Fibroblast of lung (primary cell): ENCODE measurements at regions not wholly inside any gene's neighbourhood (a gene's known extent, or its start where the extent isn't known, plus 50 kb on each side); places are given as distances from the start of the nearest gene placed in this dataset.

Experiments used
- DNase-seq, 2 donors: peaks; one replicate each; pipeline versions ENCODE4 v3.0.0 to v3.0.0-alpha.2; 2010; ENCODE audit warnings: low read depth in 2 of 2
- H2AFZ ChIP-seq: 2 replicates; pipeline ENCODE4 v1.5.1; 2012; ENCODE audit warnings: low read length, control low read depth, inconsistent platforms
- H3K27ac ChIP-seq: 2 replicates; pipeline ENCODE4 v1.5.1; 2011; ENCODE audit warnings: low read length, control low read depth; ENCODE audit not compliant: insufficient read depth
- H3K27me3 ChIP-seq: 2 replicates; pipeline ENCODE4 v1.5.1; 2011; ENCODE audit warnings: mild to moderate bottlenecking, low read length; ENCODE audit not compliant: control insufficient read depth, insufficient read depth
- H3K36me3 ChIP-seq: 2 replicates; pipeline ENCODE4 v1.5.1; 2011; ENCODE audit warnings: low read length; ENCODE audit not compliant: control insufficient read depth, insufficient read depth
- H3K4me1 ChIP-seq: 2 replicates; pipeline ENCODE4 v1.5.1; 2011; ENCODE audit warnings: low read length; ENCODE audit not compliant: control insufficient read depth, insufficient read depth; ENCODE audit errors: extremely low read depth
- H3K4me2 ChIP-seq: 2 replicates; pipeline ENCODE4 v1.5.1; 2011; ENCODE audit warnings: low read length, control low read depth; ENCODE audit not compliant: insufficient read depth; ENCODE audit errors: extremely low read depth
- H3K4me3 ChIP-seq, 4 experiments: fragments of 200-600 bp in 1 of 4; sonication (generic) in 1 of 4; replicated peaks in 1 of 4; 2 replicates each; pipeline ENCODE4 v1.5.1; 2011 to 2016; ENCODE audit warnings: low read length in 4 of 4, low read depth in 3 of 4, mild to moderate bottlenecking in 3 of 4, control low read depth in 2 of 4, inconsistent platforms in 1 of 4, mixed read lengths in 1 of 4; ENCODE audit not compliant: insufficient read depth in 1 of 4; ENCODE audit errors: control extremely low read depth in 1 of 4
- H3K79me2 ChIP-seq: 2 replicates; pipeline ENCODE4 v1.5.1; 2012; ENCODE audit warnings: mild to moderate bottlenecking, low read length, inconsistent platforms; ENCODE audit not compliant: control insufficient read depth, insufficient read depth
- H3K9ac ChIP-seq: 2 replicates; pipeline ENCODE4 v1.5.1; 2011; ENCODE audit warnings: mild to moderate bottlenecking, low read length, control low read depth; ENCODE audit not compliant: insufficient read depth
- H3K9me3 ChIP-seq: 2 replicates; pipeline ENCODE4 v1.5.1; 2012; ENCODE audit warnings: low read depth, low read length; ENCODE audit not compliant: control insufficient read depth, insufficient read depth
- H4K20me1 ChIP-seq: 2 replicates; pipeline ENCODE4 v1.5.1; 2011; ENCODE audit warnings: low read length; ENCODE audit not compliant: control insufficient read depth, insufficient read depth; ENCODE audit errors: extremely low read depth
- EZH2 ChIP-seq: IDR thresholded peaks from 2 replicates; pipeline ENCODE4 v1.5.1; 2012; ENCODE audit warnings: low read length, control low read depth, mild to moderate bottlenecking; ENCODE audit errors: missing control alignments
- TF ChIP-seq, protein P1 (sequence below), 2 donors: IDR thresholded peaks in 1 of 2; conservative IDR thresholded peaks in 1 of 2; 1 replicate in 1 of 2; 2 replicates in 1 of 2; pipeline ENCODE4 v1.5.1; 2011 to 2012; ENCODE audit warnings: low read length in 2 of 2, control low read depth in 1 of 2, inconsistent platforms in 1 of 2, low read depth in 1 of 2, mild to moderate bottlenecking in 1 of 2

DNA sequence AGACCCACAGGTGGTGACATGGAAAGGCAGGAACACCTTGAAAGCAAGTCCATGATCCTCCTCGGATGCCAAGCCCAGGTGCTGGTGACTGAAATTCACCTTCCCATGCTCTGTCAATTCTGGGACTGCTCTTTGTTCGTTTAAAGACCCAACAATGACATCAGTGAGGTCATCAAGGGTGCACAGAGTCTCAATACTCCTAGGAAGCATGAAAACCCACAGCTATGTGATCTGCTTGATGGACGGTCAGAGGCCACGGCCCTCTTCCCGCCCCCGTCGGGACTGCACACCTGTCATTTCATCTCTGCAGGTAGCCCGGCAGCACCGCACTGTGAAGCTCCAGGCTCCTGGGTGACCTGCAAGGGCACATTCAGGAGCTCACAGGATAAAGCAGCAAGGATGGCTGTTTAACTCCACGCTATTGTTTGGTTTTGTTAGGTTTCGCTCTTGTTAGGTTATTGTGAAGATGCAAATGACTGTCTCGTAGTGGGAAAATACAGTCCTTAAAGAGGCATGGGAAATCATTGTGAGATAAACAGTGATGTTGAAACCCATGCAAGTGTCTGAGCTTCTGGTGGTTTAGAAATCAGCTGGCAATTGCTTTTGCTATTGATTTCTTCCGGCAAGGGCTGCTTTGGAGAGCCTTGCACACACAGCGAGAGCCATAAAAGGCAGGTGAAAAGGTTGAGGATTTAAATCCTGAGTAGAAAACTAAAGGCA is 124.8 kb upstream of the AJAP1 start:
- no peaks in the 10 kb centered on the region for H4K20me1 ChIP-seq
- H2AFZ ChIP-seq = no peak overlapping the region
- TF ChIP-seq EZH2 = no peak
- TF ChIP-seq, protein P1, sequence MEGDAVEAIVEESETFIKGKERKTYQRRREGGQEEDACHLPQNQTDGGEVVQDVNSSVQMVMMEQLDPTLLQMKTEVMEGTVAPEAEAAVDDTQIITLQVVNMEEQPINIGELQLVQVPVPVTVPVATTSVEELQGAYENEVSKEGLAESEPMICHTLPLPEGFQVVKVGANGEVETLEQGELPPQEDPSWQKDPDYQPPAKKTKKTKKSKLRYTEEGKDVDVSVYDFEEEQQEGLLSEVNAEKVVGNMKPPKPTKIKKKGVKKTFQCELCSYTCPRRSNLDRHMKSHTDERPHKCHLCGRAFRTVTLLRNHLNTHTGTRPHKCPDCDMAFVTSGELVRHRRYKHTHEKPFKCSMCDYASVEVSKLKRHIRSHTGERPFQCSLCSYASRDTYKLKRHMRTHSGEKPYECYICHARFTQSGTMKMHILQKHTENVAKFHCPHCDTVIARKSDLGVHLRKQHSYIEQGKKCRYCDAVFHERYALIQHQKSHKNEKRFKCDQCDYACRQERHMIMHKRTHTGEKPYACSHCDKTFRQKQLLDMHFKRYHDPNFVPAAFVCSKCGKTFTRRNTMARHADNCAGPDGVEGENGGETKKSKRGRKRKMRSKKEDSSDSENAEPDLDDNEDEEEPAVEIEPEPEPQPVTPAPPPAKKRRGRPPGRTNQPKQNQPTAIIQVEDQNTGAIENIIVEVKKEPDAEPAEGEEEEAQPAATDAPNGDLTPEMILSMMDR (conservative IDR thresholded peaks at IDR 0.05 in 1 of 2, IDR thresholded peaks at IDR 0.05 in 1 of 2; ENCODE audit: low read depth in 1 of 2, low read length in 2 of 2) = no peak

DNA sequence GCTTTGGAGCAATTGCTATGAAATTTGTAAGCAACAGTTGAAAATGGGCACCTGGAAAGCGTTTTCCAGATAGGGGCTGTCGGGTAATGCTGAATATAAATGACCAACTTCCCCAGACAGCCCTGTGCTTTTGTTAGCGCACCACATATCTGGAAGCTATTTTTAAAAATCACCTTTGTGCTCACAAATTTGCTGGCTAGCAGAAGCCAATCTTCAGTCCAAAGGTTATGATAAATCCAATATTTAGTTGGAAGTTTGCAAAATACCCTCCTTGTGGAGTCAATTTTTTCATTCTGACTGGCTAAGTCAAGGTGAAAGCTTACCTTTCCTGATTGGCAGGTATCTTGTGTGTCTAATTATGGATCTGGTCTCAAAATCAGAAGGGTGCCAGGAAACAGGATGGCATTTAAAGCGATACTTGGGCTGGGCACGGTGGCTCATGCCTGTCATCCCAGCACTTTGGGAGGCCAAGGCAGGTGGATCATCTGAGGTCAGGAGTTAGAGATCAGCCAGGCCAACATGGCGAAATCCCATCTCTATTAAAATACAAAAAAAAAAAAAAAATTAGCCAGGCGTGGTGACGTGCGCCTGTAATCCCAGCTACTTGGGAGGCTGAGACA is 124.1 kb upstream of the AJAP1 start:
- DNase-seq = no peak
- H4K20me1 ChIP-seq = no peaks in the 10 kb centered on the region
- TF ChIP-seq EZH2 = no peak
- TF ChIP-seq, protein P1 (conservative IDR thresholded peaks at IDR 0.05 in 1 of 2, IDR thresholded peaks at IDR 0.05 in 1 of 2; ENCODE audit: low read depth in 1 of 2, low read length in 2 of 2) = no peak
- H3K9ac ChIP-seq = no peak overlapping the region
- H3K79me2 ChIP-seq = no peaks in the 10 kb centered on the region
- H3K4me2 ChIP-seq = no peak overlapping the region
- H3K4me1 ChIP-seq = no peaks in the 10 kb centered on the region
- no peak overlapping the region for H2AFZ ChIP-seq
- H3K27me3 ChIP-seq = no peaks in the 10 kb centered on the region
- H3K27ac ChIP-seq = no peak overlapping the region
- H3K9me3 ChIP-seq = no peaks in the 10 kb centered on the region
- no peak overlapping the region for H3K4me3 ChIP-seq
- no peaks in the 10 kb centered on the region for H3K36me3 ChIP-seq

More for the DNA sequence above, 124.8 kb upstream of the AJAP1 start:
- Histone ChIP-seq H3K4me1 (no peaks in the 10 kb centered on the region), H3K4me3 (no peak overlapping the region), H3K27me3 (no peaks in the 10 kb centered on the region), H3K36me3 (no peaks in the 10 kb centered on the region), H3K27ac (no peak overlapping the region), H3K4me2 (no peak overlapping the region), H3K79me2 (no peaks in the 10 kb centered on the region), H3K9me3 (no peaks in the 10 kb centered on the region), H3K9ac (no peak overlapping the region)
- no peak for DNase-seq

DNA sequence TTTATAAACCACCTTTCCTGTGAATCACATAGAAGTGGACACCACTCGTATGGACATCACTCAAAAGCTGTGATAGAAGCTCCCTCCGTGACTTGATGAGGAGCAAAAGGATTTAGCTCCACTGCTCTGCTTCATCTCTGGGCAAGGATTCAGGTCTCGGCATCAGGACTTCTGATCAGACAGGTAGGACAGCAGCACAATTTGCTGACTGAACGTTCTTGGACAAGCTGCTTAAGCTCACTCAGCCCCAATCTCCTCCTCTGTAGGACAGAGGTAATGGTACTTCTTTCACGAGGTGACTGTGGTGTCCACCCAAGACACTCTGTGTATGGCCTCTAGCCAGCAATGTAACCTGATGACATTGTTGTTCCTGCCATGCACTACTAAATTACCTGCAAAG is 122.6 kb upstream of the AJAP1 start:
- Histone ChIP-seq H3K4me1 (no peaks in the 10 kb centered on the region), H3K27ac (no peak overlapping the region), H4K20me1 (no peaks in the 10 kb centered on the region), H3K4me3 (no peak overlapping the region), H3K9me3 (no peaks in the 10 kb centered on the region), H3K36me3 (no peaks in the 10 kb centered on the region), H3K4me2 (no peak overlapping the region), H2AFZ (no peak overlapping the region), H3K79me2 (no peaks in the 10 kb centered on the region), H3K9ac (no peak overlapping the region), H3K27me3 (no peaks in the 10 kb centered on the region)
- no peak for DNase-seq
- TF ChIP-seq, protein P1 (conservative IDR thresholded peaks at IDR 0.05 in 1 of 2, IDR thresholded peaks at IDR 0.05 in 1 of 2; ENCODE audit: low read depth in 1 of 2, low read length in 2 of 2) = no peak
- TF ChIP-seq EZH2 = no peak
